Activated CD4-positive, alpha-beta T cell treated with anti-CD3 and anti-CD28 coated beads, Interleukin-2, amount 50 U/mL, for 24 hours (primary cell): ENCODE measurements at regions not wholly inside any gene's neighbourhood (a gene's known extent, or its start where the extent isn't known, plus 50 kb on each side); places are given as distances from the start of the nearest gene placed in this dataset.
"Not testable (repeated sequence)": the region's sequence is repeated elsewhere in the genome, so short reads cannot be mapped to it uniquely, and the experiment has no call there.

Experiments used
- DNase-seq, 2 donors: peaks; one replicate each; pipeline ENCODE4 v3.0.0-alpha.2; 2020; ENCODE audit warnings: low read depth in 1 of 2, low spot score in 1 of 2

- DNase-seq = no peak
These were observed 180.2 kb upstream of the EOLA2 start for GRCh38 chrX:150118476-150118875.

- DNase-seq = no peak
These were observed 181.0 kb upstream of the EOLA2 start for GRCh38 chrX:150119323-150119722.

GRCh38 chrX:150125045-150125444 is 186.8 kb upstream of the EOLA2 start:
- not testable (repeated sequence) for DNase-seq

GRCh38 chrX:150127216-150127615 is 188.9 kb upstream of the EOLA2 start:
- DNase-seq = no peak

GRCh38 chrX:150143721-150144440 is 205.6 kb upstream of the EOLA2 start:
- DNase-seq = no peak

- DNase-seq = no peak
These were observed 208.1 kb upstream of the EOLA2 start for GRCh38 chrX:150146271-150146896.

GRCh38 chrX:150148749-150149672 is 210.7 kb upstream of the EOLA2 start:
- no peak for DNase-seq

- DNase-seq = no peak
These were observed 211.9 kb upstream of the EOLA2 start for GRCh38 chrX:150150076-150150779.

GRCh38 chrX:150150780-150151125 is 212.4 kb upstream of the MAMLD1 start:
- no peak for DNase-seq

- no peak for DNase-seq
These were observed 211.1 kb upstream of the MAMLD1 start for GRCh38 chrX:150152036-150152435.

GRCh38 chrX:150152546-150152945 is 210.6 kb upstream of the MAMLD1 start:
- DNase-seq = no peak

GRCh38 chrX:150155436-150156035 is 207.6 kb upstream of the MAMLD1 start:
- DNase-seq = no peak

- no peak for DNase-seq
These were observed 206.5 kb upstream of the MAMLD1 start for GRCh38 chrX:150156615-150157014.

- DNase-seq = no peak
These were observed 205.8 kb upstream of the MAMLD1 start for GRCh38 chrX:150157291-150157690.

GRCh38 chrX:150158554-150159332 is 204.4 kb upstream of the MAMLD1 start:
- DNase-seq = no peak

GRCh38 chrX:150159537-150159936 is 203.6 kb upstream of the MAMLD1 start:
- no peak for DNase-seq

GRCh38 chrX:150160656-150161055 is 202.5 kb upstream of the MAMLD1 start:
- no peak for DNase-seq

- no peak for DNase-seq
These were observed 201.9 kb upstream of the MAMLD1 start for GRCh38 chrX:150161193-150161592.

- no peak for DNase-seq
These were observed 201.0 kb upstream of the MAMLD1 start for GRCh38 chrX:150162141-150162540.
